ENCODE measurements at regions not wholly inside any gene's neighbourhood (a gene's known extent, or its start where the extent isn't known, plus 50 kb on each side); places are given as distances from the start of the nearest gene placed in this dataset.

- no peak for TF ChIP-seq CTCF (IDR thresholded peaks at IDR 0.05)
- no peak for TF ChIP-seq POLR2AphosphoS5 (IDR thresholded peaks at IDR 0.05)
- no peak for TF ChIP-seq EP300 (IDR thresholded peaks at IDR 0.05)
Observed at GRCh38 chr3:88863196-88863595, 244.2 kb upstream of the EPHA3 start.

Data from upper lobe of left lung (tissue), 4 donors.